Stimulated activated CD8-positive, alpha-beta memory T cell treated with anti-CD3 and anti-CD28 coated beads, Interleukin-4, amount 100 ng/mL, for 4 hours (primary cell): ENCODE measurements at regions not wholly inside any gene's neighbourhood (a gene's known extent, or its start where the extent isn't known, plus 50 kb on each side); places are given as distances from the start of the nearest gene placed in this dataset.

Experiments used
- DNase-seq, 2 donors: peaks; one replicate each; pipeline ENCODE4 v3.0.0-alpha.2; 2020; ENCODE audit warnings: low read depth in 2 of 2, low spot score in 1 of 2

DNA sequence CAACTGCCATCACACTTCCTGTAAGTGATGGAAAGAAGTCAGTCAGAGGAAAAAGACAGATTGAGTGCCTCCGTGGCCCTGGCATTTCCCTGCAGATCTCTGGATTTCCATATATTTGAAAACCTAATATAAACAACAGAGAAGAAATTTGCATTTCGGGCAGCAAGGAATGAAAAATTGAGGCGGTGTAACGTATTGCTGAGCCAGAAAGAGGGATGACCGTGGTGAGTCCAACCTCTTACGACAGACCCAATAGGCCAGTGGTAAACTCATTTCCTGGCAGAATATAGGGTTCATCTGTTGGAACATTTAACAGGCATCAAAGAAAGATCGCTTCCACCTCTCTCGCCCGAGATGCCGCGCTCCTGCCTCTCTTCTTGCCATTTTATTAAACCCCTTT lies 336.5 kb downstream of the MIAT start:
- no peak for DNase-seq

DNA sequence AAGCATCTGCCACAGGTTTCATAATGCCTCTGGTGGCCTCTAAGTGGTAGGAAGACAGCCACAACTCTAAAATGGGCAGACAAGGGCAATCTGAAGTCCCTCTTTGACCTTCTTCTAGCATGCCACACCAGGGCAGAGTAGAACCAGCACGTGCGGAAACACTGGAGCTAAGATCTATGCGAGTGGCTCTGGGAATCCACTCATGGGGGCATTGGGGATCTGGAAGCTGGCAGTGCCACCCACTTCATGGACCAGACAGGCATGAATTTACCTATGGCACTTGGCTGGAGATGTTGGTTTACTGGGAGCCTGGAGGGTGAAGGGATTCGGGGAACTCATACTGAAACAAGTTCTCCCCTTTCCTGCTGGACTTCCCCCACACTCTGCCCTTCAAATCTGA lies 337.4 kb downstream of the MIAT start:
- no peak for DNase-seq

- DNase-seq: no peak
These were observed 337.8 kb downstream of the MIAT start for GRCh38 chr22:26995235-26995634.

GRCh38 chr22:26996154-26996553 lies 338.8 kb downstream of the MIAT start:
- no peak for DNase-seq

- DNase-seq: no peak
These were observed 340.7 kb downstream of the MIAT start for GRCh38 chr22:26998129-26998528.

- no peak for DNase-seq
These were observed 341.3 kb downstream of the MIAT start for GRCh38 chr22:26998716-26999115.

- DNase-seq: no peak
These were observed 345.9 kb downstream of the MIAT start for GRCh38 chr22:27003297-27003696.

GRCh38 chr22:27004434-27004833 lies 347.0 kb downstream of the MIAT start:
- no peak for DNase-seq

DNA sequence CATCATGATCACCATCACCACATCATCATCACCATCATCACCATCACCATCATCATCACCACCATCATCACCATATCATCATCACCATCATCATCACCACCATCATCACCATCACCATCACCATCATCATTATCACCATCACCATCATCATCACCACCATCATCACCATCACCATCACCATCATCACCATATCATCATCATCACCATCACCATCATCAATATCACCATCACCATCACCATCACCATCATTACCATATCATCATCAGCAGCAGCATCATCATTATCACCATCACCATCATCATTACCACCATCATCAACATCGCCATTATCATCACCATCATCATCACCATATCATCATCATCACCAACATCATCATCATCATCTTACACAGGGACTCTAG lies 351.1 kb downstream of the MIAT start:
- DNase-seq: no peak

DNA sequence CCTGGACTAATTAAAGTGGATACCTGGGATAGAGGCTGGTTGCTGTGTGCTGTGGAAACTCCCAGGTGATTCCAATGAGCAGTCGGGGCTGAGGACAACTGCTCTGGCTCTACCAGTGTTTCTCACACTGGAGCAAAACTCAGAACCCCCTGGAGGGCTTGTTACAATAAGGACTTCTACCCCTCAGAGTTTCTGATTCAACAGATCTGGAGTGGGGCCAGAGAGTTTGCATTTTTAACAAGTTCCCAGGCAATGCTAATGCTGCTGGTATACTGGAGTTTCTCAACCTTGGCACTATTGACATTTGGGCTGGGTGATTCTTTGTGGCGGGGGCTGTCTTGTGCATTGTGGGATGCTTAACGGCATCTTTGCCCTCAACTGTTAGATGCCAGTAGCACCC lies 353.7 kb downstream of the MIAT start:
- no peak for DNase-seq

DNA sequence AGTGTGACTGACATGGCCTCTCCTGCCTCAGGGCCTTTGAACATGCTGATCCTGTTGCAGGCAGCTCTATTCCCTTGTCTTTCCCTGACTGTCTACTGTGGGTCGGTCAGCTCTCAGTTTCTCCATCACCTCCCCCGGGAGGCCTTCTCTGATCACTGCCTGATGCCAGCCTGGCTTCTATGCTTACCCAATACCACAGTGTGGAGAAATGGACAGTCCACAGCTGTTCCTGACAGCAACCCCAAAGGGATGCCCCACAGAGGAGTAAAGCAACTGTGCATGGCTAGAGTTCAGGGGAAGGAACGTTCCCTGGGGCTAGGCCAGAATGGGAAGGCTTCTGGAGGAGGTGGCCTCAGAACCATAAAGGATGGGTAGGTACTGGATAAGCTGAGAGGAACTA lies 354.3 kb downstream of the MIAT start:
- no peak for DNase-seq

GRCh38 chr22:27019827-27020226 lies 362.4 kb downstream of the MIAT start:
- no peak for DNase-seq

DNA sequence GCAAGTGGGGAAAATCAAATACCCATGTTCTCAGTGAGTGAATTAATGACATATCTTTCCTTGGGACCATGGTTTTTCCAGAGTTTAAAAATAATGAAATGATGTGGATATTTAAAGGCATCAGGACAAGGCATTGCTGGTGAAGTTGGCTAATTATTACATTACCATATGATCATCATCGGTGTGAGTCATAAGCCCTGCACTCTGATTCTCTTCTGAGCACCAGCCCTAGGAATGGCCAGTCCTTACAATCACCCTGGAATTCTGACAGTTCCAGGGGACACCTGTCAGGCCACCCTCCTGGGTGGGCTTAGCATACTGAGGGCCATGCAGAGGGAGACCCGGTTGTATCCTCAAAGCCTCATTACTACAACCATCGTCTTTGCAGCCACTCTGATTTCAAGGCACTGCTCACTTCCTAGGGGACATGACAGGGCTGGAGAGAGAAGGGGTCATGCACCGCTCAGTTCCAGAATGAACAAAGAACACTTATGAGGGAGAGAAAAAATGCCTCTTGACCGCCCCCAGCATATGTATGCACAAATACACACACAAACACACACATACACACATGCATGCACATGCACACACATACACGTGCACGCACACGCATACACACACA lies 365.0 kb downstream of the MIAT start:
- no peak for DNase-seq

- no peak for DNase-seq
These were observed 365.5 kb downstream of the MIAT start for GRCh38 chr22:27022896-27023361.

DNA sequence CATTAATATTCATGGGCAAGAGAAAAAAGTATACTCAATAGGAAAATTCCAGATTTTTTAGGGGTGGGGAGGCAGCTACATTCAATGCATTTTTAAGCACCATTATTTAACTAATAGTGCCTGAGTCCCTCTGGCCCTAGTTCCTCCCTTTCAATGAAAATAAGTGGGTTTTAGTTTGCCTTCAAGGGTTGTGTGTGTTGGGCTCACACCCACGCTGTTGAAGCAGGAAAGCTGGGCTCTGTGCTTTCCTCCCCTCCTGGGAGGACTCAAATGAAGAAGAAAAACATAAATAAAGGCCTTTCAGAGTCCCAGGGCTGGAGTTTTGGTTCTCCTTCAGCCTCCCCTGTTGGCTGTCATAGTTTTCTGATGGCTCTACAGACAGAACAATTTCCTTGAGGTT lies 366.2 kb downstream of the MIAT start:
- DNase-seq: no peak

GRCh38 chr22:27024982-27025381 lies 367.6 kb downstream of the MIAT start:
- DNase-seq: no peak

GRCh38 chr22:27028093-27028492 lies 370.7 kb downstream of the MIAT start:
- no peak for DNase-seq

DNA sequence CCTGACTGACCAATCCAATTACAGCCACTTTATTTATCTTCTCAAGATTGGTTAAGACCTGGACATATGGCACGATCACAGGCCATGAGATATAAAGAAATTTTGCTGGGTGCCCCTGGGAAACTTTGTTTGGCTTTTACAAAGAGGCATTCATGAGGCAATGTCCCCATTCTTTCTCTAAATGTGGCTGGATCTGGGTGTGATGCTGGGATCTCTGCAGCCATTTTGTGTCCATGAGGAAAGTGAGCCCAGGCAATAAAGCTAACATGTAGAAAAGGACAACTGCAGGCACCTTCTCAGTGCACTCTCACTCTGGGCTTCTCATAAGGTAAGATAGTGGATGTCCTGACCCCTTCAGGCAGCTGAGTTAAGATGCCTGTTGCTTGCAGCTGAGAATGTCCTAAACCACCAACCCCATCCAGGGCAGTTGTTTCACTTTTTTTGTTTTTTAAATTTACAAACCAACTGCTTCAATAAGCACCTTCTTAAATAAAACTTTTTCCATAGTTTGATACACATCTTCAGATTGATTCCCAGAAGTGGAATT lies 372.3 kb downstream of the MIAT start:
- DNase-seq: no peak

GRCh38 chr22:27032091-27032761 lies 374.8 kb downstream of the MIAT start:
- DNase-seq: no peak

- no peak for DNase-seq
These were observed 384.4 kb downstream of the MIAT start for GRCh38 chr22:27041745-27042310.

GRCh38 chr22:27043262-27043661 lies 385.9 kb downstream of the MIAT start:
- DNase-seq: no peak
